Stimulated activated CD4-positive, alpha-beta T cell treated with anti-CD3 and anti-CD28 coated beads, TNF-alpha, amount 100 ng/mL, for 48 hours (primary cell): ENCODE measurements at regions not wholly inside any gene's neighbourhood (a gene's known extent, or its start where the extent isn't known, plus 50 kb on each side); places are given as distances from the start of the nearest gene placed in this dataset.

ENCODE experiments used
- DNase-seq, 3 donors: peaks; one replicate each; pipeline ENCODE4 v3.0.0-alpha.2; 2020; ENCODE audit warnings: low read depth in 3 of 3

DNA sequence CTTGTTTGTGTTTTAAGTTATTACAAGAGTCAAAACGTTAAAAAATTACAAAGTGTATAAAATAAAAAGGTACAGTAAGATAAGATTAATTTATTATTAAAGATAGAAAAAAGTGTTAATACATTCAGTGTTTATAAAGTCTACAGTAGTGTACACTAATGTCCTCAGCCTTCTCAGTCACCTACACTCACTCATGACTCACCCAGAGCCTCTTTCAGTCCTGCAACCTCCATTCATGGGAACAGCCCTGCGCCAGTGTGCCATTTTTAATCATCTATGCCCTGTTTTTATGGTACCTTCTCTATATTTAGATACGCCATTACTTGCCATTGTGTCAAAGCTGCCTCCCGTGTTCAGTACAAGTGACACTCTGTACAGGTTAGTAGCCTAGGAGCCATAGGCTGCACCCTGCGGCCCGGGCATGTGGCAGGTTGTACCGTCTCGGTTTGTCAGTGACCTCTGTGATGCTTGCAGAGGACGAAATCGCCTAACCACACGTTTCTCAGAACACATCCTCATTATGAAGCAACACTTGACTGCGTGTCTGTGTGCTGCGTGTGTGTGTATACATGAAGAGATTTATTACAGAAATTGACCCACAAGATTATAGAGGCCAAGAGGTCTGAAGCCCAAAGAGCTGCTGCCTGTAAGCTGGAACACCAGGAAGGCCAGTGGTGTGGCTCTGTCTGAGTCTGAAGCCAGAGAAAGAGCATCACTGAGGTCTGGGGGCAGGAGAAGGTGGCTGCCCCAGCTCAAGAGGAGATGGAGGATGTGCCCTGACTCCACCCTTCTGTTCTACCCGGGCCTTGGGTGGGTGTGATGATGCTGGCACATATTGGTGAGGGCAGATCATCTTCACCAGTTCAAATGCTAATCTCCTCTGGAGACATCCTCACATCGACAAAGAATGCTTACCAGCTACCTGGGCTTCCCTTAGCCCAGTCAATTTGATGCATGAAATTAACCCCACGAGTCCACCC lies 116.6 kb upstream of the C14orf180 start:
- DNase-seq: no peak

DNA sequence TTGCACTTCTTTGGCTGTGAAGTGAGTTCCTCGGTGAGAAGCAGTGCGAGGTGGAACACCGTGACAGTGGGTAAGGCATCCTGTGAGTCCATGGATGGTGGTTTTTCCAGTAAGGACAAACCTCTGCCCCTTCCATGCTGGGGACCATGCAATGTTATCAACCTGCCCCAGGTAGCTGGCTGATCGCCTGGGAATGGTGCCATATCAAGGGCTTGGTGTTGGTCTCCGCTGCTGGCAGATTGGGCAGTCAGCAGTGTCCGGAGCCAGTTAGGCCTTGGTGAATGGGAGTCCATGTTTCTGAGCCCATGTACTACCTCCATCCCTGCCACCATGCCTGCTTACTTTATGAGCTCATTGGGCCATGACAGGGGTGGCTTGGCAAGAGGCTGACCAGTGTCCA lies 114.7 kb upstream of the C14orf180 start:
- no peak for DNase-seq

DNA sequence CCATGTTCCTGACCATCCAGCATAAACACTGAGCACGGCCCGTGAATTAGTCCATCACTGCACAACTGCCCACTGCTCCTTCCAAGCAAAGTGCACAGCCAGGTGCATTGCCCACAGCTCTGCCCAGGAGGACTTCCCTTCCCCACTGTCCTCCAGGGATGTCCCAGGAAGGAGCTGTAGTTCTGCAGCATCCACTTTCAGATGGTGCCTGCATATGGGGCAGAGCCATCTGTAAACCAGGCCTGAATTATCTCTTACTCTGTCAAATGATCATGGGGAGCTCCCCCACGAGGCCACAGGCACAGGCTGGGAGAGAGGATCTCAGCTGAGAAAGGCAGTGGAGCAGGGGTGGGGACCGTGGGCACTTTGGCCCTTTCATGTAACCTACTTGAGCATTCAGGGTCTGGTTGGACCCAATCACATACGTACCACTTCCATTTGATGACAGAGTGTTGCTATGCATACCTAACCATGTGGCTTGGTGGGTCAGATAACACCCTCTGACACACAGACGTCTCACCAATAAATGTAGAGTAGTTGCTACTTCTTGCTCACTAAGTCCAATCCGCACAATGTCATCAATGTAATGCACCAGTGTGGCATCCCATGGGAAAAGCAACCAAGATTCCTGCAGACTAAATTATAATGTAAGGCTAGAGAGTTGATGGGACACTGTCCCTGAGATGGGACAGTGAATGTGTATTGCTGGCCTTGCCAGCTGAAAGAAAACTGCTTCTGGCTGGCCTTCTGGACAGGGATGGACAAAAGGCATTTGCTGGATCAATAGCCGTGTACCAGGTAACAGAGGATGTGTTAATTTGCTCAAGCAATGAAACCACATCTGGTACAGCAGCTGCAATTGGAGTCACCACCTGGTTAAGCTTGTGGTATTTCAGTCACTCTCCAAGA lies 113.8 kb upstream of the C14orf180 start:
- no peak for DNase-seq

DNA sequence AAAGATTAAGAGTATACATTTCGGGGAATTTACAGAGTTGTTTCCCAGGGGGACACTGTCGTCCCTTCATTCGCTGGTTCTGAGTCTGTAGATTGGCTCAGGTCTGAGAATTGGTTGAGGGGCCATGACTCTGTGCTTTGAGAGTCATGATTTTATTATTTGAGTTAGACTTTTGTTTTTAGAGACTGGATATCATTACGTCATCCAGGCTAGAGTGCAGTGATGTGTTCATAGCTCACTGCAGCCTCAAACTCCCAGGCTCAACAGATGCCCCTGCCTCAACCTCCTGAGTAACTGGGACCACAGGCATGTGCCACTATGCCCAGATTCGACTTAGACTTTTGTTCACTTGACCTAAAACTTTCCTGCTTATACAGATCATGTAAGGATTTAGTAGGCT lies 112.3 kb upstream of the C14orf180 start:
- DNase-seq: no peak

DNA sequence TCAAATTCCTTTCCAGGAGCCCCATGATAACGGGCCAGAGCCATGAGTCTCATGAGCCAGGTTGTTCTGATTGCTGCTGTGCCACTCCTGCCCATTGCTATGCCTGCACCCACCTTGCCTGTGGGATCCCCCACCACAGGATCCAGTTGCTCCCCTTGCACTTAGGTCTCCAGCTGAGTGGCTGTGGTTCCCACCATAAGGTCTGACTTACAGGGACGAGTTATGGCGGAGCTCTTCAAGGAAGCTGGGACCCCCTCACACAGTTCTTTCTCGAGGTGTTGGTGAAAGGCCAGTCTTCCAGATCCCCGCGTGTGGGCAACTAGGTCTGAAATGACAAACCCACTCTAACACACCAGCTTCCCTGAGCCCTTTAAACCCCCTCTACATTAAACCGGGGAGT lies 111.9 kb upstream of the C14orf180 start:
- DNase-seq: no peak

DNA sequence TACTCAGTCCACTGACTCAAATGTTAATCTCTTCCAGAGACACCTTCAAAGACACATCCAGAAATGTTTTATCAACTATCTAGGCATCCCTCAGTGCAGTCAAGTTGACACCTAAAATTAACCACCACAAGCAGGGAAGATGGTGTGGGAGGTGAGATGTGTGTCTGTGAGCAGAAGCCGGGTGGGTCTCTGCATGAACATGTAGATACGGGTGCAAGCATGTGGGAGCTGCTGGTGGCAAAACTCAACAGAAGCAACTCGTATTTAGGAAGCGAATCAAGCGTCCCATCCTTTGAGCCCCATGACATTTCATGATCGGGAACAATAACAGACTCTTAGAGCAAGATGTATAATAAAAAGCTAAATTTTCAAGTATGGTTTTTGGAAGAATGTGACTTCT lies 110.0 kb upstream of the C14orf180 start:
- DNase-seq: no peak

DNA sequence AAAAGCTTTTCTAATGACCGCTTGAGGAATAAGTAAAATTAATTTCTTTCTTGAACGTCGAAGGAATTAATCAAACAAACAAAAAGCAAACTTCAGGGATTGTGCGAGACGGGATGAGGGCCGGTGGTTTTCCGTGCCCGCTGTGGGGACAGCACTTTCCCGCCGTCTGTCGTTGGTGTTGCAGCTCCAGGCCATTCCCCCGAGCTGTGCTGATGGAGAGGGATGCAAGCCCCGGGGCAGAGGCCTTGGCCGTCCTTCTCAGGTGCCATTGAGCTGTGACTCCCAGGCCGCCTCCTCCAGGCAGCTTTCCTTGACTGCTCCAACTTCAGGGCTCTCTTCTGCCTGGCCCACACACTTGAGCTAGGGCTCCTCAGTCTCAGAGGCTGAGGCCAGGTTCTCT lies 109.0 kb upstream of the C14orf180 start:
- DNase-seq: no peak

DNA sequence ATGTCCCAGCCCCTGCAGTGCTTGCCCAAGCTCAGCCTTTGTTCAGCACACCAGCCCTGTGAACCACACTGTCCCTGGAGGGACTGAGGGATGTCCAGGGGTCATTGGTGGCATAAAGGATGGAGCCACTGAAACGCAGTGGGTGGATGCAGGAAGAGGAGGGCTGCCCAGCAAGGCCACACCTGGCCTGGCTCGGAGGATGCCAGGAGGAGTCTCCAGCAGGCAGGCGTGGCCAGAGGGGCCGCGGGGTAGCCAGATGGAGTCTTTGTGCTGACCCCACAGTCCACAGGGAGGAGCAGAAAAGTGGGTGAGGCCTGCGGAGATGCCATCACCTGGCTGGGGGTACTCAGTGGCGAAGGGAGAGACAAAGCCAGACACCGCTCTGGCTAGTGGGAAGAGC lies 108.5 kb upstream of the C14orf180 start:
- no peak for DNase-seq

DNA sequence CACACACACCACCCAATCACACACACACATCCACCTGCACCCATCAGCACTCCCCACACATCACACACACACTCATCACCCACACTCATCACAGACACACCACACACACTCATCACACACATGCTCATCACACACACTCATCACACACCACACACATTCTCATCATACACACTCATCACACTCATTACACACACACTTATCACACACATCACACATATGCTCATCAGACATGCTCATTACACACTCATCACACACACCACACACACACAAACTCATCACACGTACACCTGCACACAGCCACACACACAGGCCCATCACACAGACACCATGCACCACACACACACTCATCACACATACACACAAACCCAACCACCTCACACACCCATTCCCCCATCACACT lies 107.5 kb upstream of the C14orf180 start:
- no peak for DNase-seq

DNA sequence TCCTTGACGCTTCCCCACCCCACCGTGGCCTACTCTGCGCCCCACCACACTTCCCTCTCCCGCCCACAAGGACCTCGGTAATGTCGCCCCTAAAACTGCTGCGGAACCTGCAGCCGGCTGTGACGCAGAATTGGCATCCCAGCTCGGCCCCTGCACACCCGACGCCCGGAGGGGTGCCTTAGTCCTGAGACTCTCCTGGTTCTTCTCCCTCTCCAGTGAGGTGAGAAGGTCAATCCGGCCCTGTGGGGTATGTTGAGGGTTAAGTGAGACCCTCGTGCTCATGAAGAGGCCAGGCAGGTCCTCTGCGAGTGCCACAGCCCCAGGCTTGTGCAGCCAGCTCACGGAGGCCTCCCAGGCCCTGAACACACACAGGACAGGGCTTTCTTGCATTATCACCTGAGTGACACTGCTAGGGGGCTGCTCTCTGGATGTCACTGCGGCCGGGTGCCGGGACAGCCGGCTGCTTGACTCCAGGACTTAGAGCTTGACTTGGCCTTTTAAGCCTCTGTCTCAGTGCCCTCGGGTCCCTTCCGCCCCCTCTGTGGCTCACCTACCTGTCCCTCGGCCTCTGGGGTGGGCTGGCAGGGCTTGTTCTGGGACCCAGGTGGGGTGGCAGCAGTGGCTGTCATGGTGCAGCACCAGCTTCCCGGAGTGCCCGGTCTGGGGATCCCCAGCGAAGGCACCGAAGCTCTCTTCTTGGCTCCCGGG lies 106.9 kb upstream of the C14orf180 start:
- no peak for DNase-seq

DNA sequence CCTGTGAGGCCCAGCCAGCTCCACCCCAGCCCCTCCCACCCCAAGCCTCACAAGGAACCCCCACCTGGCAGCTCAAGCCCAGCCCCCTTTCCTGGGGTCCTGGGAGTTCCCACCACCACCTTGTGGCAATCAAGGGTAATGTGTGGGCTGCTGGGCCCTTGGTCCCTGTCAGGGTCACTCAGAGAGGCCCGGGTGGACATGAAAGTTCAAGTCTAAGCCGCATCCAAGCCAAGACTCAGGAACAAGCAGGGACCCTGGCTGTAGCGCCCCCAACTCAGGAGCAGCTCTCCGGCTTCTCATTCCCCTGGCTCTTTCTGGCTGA lies 106.4 kb upstream of the C14orf180 start:
- no peak for DNase-seq

DNA sequence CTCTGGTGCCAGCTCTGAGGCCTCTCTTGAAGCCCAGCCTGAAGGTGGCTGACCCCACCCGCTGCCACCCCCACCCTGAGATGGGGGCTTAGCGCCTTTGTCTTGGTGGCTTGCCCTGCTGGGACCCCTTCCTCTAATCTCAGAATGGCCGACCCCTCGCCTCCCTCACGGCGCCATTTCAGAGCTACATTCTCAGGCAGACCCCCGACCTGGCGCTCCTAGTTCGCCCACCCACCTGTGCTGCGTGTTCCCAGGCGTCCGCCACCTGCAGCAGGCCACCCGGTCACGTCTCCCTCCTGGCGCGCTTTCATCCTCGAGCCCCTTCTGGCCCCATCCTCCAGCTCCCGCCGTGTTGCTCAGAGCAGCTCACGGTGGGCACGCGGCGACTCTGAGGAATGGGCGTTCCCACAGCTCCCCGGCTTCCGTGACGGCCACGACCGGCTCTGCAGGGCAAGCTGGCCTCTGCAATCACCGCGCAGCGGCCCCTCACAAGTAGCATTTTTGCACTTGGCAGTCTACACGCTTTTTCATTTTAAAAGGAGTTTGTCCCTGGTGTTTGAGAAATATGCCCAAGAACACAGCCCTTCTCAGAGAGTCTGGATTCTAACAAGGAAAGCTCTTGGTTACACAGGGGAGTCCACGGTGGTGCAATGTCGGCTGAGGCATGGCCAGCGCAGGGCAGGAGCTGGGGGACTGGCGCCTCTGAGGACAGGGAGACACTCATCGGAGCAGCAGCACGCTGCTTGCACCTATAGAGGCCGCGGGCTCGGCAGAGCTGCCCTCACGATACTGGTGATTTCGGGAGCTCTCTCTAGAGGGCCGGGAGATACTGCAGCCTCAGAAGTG lies 105.7 kb upstream of the C14orf180 start:
- DNase-seq: no peak

DNA sequence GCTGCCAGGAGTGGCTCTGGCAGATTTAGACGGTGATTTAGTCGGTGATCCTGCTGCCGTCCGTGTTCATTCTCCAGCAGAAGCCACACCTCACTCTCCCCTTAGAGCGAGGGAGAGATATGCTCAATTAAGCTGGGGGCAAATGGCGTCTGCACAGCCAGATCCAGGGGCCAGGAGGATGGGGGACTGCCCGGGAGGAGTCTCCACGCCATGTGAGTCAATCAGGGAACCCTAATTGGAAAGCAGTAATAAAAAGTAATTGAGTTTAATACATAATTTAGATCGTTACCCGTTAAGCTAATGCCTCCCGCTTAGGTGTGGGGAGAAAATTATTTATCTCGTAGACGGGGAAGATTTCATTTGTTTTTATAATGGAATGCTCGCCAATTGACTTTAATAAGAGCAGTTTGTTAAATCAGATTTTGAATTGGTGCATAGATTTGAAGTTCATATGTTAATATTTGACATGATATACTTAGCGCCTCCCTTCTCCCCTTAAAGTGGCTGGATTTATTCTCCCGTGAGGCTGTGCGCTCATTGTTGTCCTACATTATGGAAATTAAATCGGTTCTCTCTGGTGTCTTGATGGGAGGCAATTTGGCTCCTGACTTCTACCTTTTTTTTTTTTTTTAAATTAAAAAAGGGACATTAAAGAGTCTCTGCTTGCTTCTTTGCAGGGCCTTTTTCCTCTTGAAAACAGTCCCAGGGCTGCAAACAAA lies 104.9 kb upstream of the C14orf180 start:
- DNase-seq: no peak

DNA sequence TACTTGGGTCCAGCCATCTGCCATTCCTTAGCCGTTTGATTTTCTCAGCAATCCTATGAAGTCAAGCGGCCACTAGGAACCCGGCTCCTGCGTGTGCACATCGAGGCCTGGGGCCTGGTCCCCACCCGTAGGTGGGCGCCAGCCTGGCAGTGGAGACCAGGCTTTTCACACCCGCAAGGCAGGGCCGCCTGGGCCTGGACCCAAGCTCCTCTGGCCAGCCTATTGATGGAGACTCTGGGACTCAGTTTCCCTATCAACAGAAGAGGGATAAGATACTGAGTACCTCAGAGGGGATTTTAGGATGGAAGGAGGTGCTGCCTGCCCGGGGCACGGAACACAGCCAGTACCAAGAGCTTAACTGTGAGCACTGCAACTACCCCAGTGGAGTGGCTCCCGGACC lies 104.3 kb upstream of the C14orf180 start:
- DNase-seq: no peak

DNA sequence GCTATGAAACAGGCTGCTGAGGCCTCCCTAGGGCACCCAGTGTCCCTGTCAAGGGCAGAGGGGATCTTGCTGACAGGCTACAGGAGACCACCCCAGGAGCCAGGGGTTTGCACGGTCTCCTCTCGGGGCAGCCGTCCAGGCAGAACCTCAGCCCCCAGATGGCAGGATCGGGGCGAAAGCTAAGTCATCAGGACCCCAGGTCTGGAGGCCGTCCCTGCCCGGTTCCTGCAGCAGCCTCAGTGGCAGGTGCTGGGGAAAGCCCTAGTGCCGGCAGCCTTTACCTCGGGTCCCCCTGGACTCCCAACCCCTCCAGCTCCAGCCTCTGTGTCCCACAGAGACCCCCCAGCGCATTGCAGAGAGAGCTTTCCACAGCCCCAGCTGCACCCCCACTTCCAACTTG lies 103.8 kb upstream of the C14orf180 start:
- no peak for DNase-seq

DNA sequence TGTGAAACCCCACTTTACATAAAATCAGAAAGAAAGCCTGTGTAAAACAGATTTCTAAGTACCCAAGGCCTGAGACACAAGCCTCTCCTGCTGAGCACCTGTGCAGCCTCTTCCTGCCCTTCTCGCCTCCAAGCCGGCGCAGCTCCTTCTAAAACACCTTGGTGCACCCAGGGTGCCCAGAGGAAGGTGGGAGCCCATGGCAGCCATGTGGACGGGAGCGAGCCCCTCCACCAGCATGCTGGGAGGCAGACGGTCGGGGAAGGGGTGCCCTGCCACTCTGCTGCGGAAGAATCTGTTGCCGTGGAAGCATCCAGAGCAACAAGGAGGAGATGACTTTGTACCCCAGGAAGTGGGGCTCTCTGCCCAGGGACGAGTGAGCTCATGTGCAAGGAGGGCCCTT lies 103.1 kb upstream of the C14orf180 start:
- no peak for DNase-seq

DNA sequence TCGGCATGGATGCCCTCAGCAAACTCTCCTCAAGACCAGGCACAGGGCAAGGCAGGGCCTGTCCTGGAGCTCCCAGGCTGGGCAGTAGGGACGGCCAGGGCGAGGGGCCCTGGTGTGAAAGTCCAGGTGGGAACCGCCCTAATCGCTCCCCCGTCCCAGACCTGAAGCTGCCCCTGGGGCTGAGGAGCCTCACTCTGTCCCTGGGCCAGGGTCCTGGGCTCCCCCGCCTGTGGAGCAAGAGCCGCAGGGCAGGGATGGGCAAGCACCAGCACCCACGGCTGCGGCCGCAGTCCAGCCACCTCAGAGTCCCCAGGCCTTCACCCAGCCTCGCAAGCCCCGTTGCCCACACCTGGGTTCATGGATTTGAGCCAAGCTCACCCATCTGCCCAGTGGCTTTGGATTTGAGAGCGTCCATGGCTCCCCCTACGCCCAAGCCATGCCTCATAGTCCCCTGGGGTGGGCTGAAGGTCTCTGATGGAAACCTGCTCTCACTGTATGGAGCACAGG lies 102.4 kb upstream of the C14orf180 start:
- no peak for DNase-seq

DNA sequence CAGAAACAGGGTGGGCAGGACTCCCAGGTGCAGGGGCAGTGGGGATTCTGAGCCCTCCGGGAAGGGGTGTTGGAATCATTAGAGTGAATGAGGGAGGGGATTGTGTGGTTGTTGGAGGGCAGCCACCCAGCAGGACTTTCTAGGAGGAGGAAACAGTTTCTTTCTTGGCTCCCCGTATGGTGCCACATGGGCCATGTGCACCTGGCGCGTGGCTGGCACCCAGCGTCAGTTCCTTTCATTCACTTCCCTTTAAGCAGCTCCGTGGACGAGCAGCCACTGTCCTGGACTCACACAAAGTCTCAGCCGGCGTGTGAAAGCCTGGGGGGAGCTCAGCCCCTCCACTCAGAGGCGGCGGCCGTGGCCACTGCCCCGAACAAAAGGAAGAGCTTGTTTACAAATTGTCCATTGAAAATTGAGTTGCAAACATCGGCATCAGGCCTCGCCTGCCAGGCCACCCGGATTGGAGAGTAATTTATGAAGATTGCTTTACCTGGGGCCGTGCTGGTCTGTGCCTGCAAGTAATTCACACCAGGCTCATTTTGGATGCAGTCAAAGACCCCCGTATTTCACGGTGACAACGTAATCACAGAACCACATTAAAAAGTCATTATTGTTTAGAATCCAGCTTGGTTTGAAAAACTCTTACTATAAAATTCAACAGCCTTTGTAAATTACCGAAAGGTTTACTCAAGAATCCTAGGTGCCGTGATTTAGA lies 101.7 kb upstream of the C14orf180 start:
- no peak for DNase-seq

DNA sequence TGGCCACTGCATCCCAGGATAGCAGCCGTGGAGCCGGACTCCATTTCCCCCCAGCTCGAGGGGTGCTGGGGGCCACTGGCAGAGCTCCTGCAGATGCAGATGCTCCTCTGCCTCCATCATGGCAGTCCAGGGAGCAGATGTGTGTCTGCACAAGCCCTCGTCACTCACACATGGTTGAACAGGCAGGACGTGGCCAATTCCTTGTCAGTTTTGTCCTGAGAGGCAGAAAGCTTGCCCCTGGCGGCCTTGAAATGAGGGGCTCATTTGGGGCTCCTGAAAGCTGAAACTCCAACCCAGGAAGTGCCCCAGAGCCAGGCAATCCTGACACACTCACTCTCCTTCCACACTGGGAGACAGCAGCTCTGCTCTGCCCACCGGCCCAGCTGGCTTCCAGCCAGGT lies 100.9 kb upstream of the C14orf180 start:
- DNase-seq: no peak

DNA sequence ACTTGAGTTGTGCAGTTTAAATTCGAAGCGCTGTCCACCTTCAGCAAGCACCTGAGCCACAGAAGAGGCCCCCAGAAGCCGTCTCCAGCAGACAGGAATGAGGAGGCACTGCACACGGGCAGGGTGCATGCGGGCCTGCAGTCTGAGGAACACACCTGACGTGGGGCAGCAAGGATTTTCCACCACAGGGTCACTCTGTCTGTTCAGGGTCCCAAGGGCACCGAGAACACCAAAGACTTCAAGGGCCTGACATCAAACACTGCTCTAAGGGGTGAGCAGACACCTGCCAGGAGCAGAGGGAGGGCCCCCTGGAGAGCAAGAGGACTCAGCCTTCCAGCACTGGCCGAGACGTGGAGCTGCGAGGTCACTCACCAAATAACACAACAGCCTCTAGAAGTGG lies 99.7 kb upstream of the C14orf180 start:
- DNase-seq: no peak
